NCI-H2227 (cell line): ENCODE measurements at regions not wholly inside any gene's neighbourhood (a gene's known extent, or its start where the extent isn't known, plus 50 kb on each side); places are given as distances from the start of the nearest gene placed in this dataset.

Experiments
- DNase-seq: peaks from one replicate; lab custom pipeline; 2025; ENCODE audit not compliant: unreplicated experiment; lab: John Stamatoyannopoulos, UW

DNA sequence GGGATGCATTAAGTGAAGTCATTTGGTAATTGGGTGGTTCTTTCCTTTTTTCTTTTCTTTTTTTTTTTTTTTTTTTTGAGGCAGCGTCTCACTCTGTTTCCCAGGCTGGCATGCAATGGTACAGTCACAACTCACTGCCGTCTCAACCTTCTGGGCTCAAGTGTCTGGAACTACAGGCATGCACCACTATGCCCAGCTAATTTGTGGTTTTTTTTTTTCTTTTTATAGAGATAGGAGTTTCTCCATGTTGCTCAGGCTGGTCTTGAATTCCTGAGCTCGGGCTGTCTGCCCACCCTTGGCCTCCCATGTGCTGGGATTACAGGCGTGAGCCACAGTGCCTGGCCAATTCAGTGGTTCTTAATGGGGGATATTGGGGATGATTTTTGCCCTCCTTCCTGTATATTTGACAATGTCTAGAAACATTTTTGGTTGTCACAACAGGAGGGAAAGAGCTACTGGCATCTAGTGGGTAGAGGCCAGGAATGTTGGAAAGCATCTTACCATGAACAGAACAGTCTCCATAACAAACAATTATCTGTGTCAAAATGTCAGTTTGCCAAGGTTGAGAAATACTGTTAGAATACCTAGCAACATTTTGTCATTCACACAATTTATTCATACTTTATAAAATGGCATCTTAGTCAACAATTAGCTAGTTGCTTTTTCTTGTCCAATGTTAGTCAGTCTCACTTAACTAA, 79.4 kb upstream of the CNTN3 start:
- no peak for DNase-seq

DNA sequence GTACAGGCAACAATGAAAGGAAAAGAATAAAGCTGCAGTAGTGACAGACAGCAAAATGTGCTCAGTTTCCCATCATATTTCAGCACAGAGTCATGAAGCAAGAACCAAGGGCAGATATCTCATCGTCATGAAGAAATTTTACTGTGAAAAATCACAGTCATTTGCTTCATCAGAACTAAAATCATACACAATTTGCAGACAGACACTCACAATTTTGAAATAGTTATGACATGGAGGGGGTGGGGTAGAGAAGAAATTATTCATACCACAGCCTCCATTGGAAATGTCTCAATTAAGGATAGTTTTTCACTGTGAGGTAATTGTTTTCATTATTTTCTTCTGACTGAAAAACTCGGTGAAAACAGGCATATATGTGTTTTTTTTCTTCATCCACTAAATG, 78.8 kb upstream of the CNTN3 start:
- DNase-seq, result no peak

DNA sequence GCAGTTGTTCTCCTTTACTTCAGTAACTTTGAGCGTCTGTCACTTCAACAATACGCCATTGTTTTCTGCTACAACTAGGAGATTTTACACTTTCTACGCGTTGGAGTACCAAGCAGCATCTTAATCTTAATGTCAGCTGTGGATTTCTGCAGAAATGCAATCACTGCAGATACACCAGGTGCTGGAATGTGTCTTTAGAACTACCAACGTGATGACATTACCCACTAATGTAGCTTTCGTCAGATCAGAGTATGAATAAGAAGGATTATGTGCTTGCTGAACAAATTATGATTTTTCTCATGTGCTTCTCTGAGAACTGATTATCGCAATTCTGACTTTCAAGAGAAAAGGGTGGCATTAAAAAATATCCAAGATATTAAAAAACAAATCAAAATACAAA, 77.5 kb upstream of the CNTN3 start:
- DNase-seq, result no peak

DNA sequence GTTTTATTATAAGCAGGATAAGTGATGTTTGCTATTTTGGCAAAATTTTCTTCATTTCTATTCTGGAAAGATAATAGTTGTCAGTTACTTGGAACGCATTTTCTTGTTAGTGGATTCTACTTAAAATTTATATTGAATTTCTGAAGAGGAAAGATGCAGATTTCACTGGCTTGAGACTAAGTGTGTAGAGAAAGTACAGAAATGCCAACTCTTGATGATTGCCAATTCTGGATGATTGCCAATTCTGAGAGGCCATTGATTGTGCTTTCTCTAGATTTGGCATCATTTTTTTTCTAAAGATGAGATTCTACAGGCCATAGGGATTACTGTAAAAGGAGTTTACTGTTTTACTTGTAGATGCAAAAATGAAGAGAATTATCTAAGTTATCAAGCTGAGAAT, 58.9 kb upstream of the CNTN3 start:
- no peak for DNase-seq

DNA sequence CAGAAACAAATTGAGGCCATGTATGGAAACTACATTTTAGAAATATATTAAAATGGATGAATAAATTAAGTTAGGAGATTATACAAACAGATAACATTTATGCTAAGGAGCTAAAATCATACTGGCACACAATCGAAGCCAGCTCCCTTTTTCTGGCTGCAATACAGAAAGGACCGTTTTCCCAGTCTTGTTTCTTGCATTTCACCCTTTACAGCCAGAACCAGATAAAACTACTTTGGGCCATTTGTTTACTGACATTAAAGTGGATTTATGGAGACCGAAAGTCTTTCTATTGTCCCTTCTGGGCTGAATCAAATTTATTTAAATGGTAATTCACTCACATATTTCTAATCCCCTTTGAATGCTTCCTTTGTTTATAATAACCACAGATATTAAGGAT, 50.1 kb upstream of the CNTN3 start:
- DNase-seq, result no peak
